ENCODE measurements at regions not wholly inside any gene's neighbourhood (a gene's known extent, or its start where the extent isn't known, plus 50 kb on each side); places are given as distances from the start of the nearest gene placed in this dataset.

GRCh38 chr5:165630261-165630778, 2124.9 kb downstream of the MAT2B start:
- H3K4me2 ChIP-seq (ENCODE audit: low read length): no peak overlapping the region
- no peak overlapping the region for H2BK120ac ChIP-seq (ENCODE audit: insufficient read depth, low read length, poor library complexity)
- H4K91ac ChIP-seq (ENCODE audit: low read depth, low read length): no peak overlapping the region
- H2AFZ ChIP-seq (ENCODE audit: insufficient read depth, low read length, poor library complexity): peak overlapping the region; percentile 60
- no CpG with 5 or more reads among the region's 9 CpGs for WGBS (ENCODE audit: extremely low coverage, insufficient coverage, insufficient read length)
- H3K79me2 ChIP-seq (ENCODE audit: control insufficient read depth, insufficient read depth, low read length, poor library complexity): no peaks in the 10 kb centered on the region
- H3K9me3 ChIP-seq (ENCODE audit: insufficient read depth, low read depth, low read length): no peaks in the 10 kb centered on the region
- no peaks in the 10 kb centered on the region for H3K36me3 ChIP-seq (ENCODE audit: control insufficient read depth in 1 of 2, insufficient read depth in 2 of 2, low read length in 2 of 2)
- no peak overlapping the region for H3K4ac ChIP-seq (ENCODE audit: low read depth, low read length)
- no peak overlapping the region for H4K12ac ChIP-seq (ENCODE audit: low read depth, low read length)
- no peak overlapping the region for H3K9ac ChIP-seq (ENCODE audit: low read length)
- H4K8ac ChIP-seq (ENCODE audit: low read depth, low read length): no peak overlapping the region
- H2AK5ac ChIP-seq (ENCODE audit: low read length): no peak overlapping the region
- no peak overlapping the region for H3K23ac ChIP-seq (ENCODE audit: low read length)
- no peaks in the 10 kb centered on the region for H3K79me1 ChIP-seq (ENCODE audit: low read length)
- peak; percentile 12 to 80 for DNase-seq
- H3K27me3 ChIP-seq (ENCODE audit: insufficient read depth, low read length): no peaks in the 10 kb centered on the region
- H3K18ac ChIP-seq (ENCODE audit: low read length): no peak overlapping the region
- H3K4me3 ChIP-seq (ENCODE audit: low read depth, low read length): no peak overlapping the region
- H3K4me1 ChIP-seq (ENCODE audit: control insufficient read depth in 1 of 2, insufficient read depth in 2 of 2, low read length in 2 of 2): peaks cover 0 to 5% of the 10 kb centered on the region in 2 experiments
- no peak overlapping the region for H3K14ac ChIP-seq (ENCODE audit: low read length)
- no peak overlapping the region for H2BK5ac ChIP-seq (ENCODE audit: low read depth, low read length, poor library complexity)
- H2BK12ac ChIP-seq (ENCODE audit: low read length): no peak overlapping the region
- no peak overlapping the region for H3K27ac ChIP-seq (ENCODE audit: low read depth, low read length)

GRCh38 chr5:165631235-165631634, 2125.8 kb downstream of the MAT2B start:
- H3K23ac ChIP-seq (ENCODE audit: low read length): no peak overlapping the region
- no peaks in the 10 kb centered on the region for H3K79me1 ChIP-seq (ENCODE audit: low read length)
- H2BK120ac ChIP-seq (ENCODE audit: insufficient read depth, low read length, poor library complexity): no peak overlapping the region
- no peak overlapping the region for H4K12ac ChIP-seq (ENCODE audit: low read depth, low read length)
- H3K9ac ChIP-seq (ENCODE audit: low read length): no peak overlapping the region
- H3K4me3 ChIP-seq (ENCODE audit: low read depth, low read length): no peak overlapping the region
- H4K8ac ChIP-seq (ENCODE audit: low read depth, low read length): no peak overlapping the region
- H4K91ac ChIP-seq (ENCODE audit: low read depth, low read length): no peak overlapping the region
- no peak overlapping the region for H2BK12ac ChIP-seq (ENCODE audit: low read length)
- no peak overlapping the region for H2AFZ ChIP-seq (ENCODE audit: insufficient read depth, low read length, poor library complexity)
- H2BK5ac ChIP-seq (ENCODE audit: low read depth, low read length, poor library complexity): no peak overlapping the region
- H3K4me1 ChIP-seq (ENCODE audit: control insufficient read depth in 1 of 2, insufficient read depth in 2 of 2, low read length in 2 of 2): peaks cover 0 to 5% of the 10 kb centered on the region in 2 experiments
- no CpG with 5 or more reads among the region's 1 CpG for WGBS (ENCODE audit: extremely low coverage, insufficient coverage, insufficient read length)
- H3K14ac ChIP-seq (ENCODE audit: low read length): no peak overlapping the region
- no peaks in the 10 kb centered on the region for H3K79me2 ChIP-seq (ENCODE audit: control insufficient read depth, insufficient read depth, low read length, poor library complexity)
- no peak overlapping the region for H3K27ac ChIP-seq (ENCODE audit: low read depth, low read length)
- no peak overlapping the region for H3K4me2 ChIP-seq (ENCODE audit: low read length)
- H3K9me3 ChIP-seq (ENCODE audit: insufficient read depth, low read depth, low read length): no peaks in the 10 kb centered on the region
- peak in 1 of 2 donors; percentile 12 for DNase-seq
- H3K27me3 ChIP-seq (ENCODE audit: insufficient read depth, low read length): no peaks in the 10 kb centered on the region
- no peak overlapping the region for H3K18ac ChIP-seq (ENCODE audit: low read length)
- H3K36me3 ChIP-seq (ENCODE audit: control insufficient read depth in 1 of 2, insufficient read depth in 2 of 2, low read length in 2 of 2): no peaks in the 10 kb centered on the region
- H2AK5ac ChIP-seq (ENCODE audit: low read length): no peak overlapping the region
- H3K4ac ChIP-seq (ENCODE audit: low read depth, low read length): no peak overlapping the region

GRCh38 chr5:165642366-165642765, 2136.9 kb downstream of the MAT2B start:
- H4K8ac ChIP-seq (ENCODE audit: low read depth, low read length): no peak overlapping the region
- H2BK12ac ChIP-seq (ENCODE audit: low read length): no peak overlapping the region
- no peak overlapping the region for H2AK5ac ChIP-seq (ENCODE audit: low read length)
- no peak overlapping the region for H2BK5ac ChIP-seq (ENCODE audit: low read depth, low read length, poor library complexity)
- H2AFZ ChIP-seq (ENCODE audit: insufficient read depth, low read length, poor library complexity): no peak overlapping the region
- H3K9me3 ChIP-seq (ENCODE audit: insufficient read depth, low read depth, low read length): no peaks in the 10 kb centered on the region
- no peak overlapping the region for H3K14ac ChIP-seq (ENCODE audit: low read length)
- no CpG with 5 or more reads among the region's 2 CpGs for WGBS (ENCODE audit: extremely low coverage, insufficient coverage, insufficient read length)
- H4K12ac ChIP-seq (ENCODE audit: low read depth, low read length): no peak overlapping the region
- H3K4me2 ChIP-seq (ENCODE audit: low read length): no peak overlapping the region
- H3K79me1 ChIP-seq (ENCODE audit: low read length): no peaks in the 10 kb centered on the region
- no peaks in the 10 kb centered on the region for H3K36me3 ChIP-seq (ENCODE audit: control insufficient read depth in 1 of 2, insufficient read depth in 2 of 2, low read length in 2 of 2)
- H3K27me3 ChIP-seq (ENCODE audit: insufficient read depth, low read length): no peaks in the 10 kb centered on the region
- H3K9ac ChIP-seq (ENCODE audit: low read length): no peak overlapping the region
- H2BK120ac ChIP-seq (ENCODE audit: insufficient read depth, low read length, poor library complexity): no peak overlapping the region
- H3K4ac ChIP-seq (ENCODE audit: low read depth, low read length): no peak overlapping the region
- no peak overlapping the region for H4K91ac ChIP-seq (ENCODE audit: low read depth, low read length)
- no peak overlapping the region for H3K23ac ChIP-seq (ENCODE audit: low read length)
- no peak overlapping the region for H3K27ac ChIP-seq (ENCODE audit: low read depth, low read length)
- H3K4me3 ChIP-seq (ENCODE audit: low read depth, low read length): no peak overlapping the region
- DNase-seq: no peak
- H3K18ac ChIP-seq (ENCODE audit: low read length): no peak overlapping the region
- no peaks in the 10 kb centered on the region for H3K79me2 ChIP-seq (ENCODE audit: control insufficient read depth, insufficient read depth, low read length, poor library complexity)
- H3K4me1 ChIP-seq (ENCODE audit: control insufficient read depth in 1 of 2, insufficient read depth in 2 of 2, low read length in 2 of 2): no peaks in the 10 kb centered on the region

GRCh38 chr5:165665735-165666400, 2160.4 kb downstream of the MAT2B start:
- H3K4me2 ChIP-seq (ENCODE audit: low read length): no peak overlapping the region

More at GRCh38 chr5:165665735-165666400, 2160.4 kb downstream of the MAT2B start:
- Histone ChIP-seq H4K91ac (ENCODE audit: low read depth, low read length) (no peak overlapping the region), H2BK120ac (ENCODE audit: insufficient read depth, low read length, poor library complexity) (no peak overlapping the region), H2AK5ac (ENCODE audit: low read length) (no peak overlapping the region), H2AFZ (ENCODE audit: insufficient read depth, low read length, poor library complexity) (no peak overlapping the region), H3K27me3 (ENCODE audit: insufficient read depth, low read length) (no peaks in the 10 kb centered on the region), H4K12ac (ENCODE audit: low read depth, low read length) (no peak overlapping the region), H4K8ac (ENCODE audit: low read depth, low read length) (no peak overlapping the region), H3K9ac (ENCODE audit: low read length) (no peak overlapping the region), H3K79me2 (ENCODE audit: control insufficient read depth, insufficient read depth, low read length, poor library complexity) (no peaks in the 10 kb centered on the region), H3K4me1 (ENCODE audit: control insufficient read depth in 1 of 2, insufficient read depth in 2 of 2, low read length in 2 of 2) (no peaks in the 10 kb centered on the region), H3K4ac (ENCODE audit: low read depth, low read length) (no peak overlapping the region), H3K23ac (ENCODE audit: low read length) (no peak overlapping the region), H3K4me3 (ENCODE audit: low read depth, low read length) (no peak overlapping the region), H2BK12ac (ENCODE audit: low read length) (no peak overlapping the region), H3K18ac (ENCODE audit: low read length) (no peak overlapping the region), H3K14ac (ENCODE audit: low read length) (no peak overlapping the region), H3K36me3 (ENCODE audit: control insufficient read depth in 1 of 2, insufficient read depth in 2 of 2, low read length in 2 of 2) (no peaks in the 10 kb centered on the region), H3K27ac (ENCODE audit: low read depth, low read length) (no peak overlapping the region), H3K79me1 (ENCODE audit: low read length) (no peaks in the 10 kb centered on the region), H3K9me3 (ENCODE audit: insufficient read depth, low read depth, low read length) (no peaks in the 10 kb centered on the region), H2BK5ac (ENCODE audit: low read depth, low read length, poor library complexity) (no peak overlapping the region)
- WGBS (ENCODE audit: extremely low coverage, insufficient coverage, insufficient read length): no CpG with 5 or more reads among the region's 3 CpGs
- DNase-seq: no peak

Measured in trophoblast cell (in vitro differentiated cells and primary cell).